GM13977 (cell line): ENCODE measurements at regions not wholly inside any gene's neighbourhood (a gene's known extent, or its start where the extent isn't known, plus 50 kb on each side); places are given as distances from the start of the nearest gene placed in this dataset.
"Not testable (repeated sequence)": the region's sequence is repeated elsewhere in the genome, so short reads cannot be mapped to it uniquely, and the experiment has no call there.

Experiments
- DNase-seq: peaks from one replicate; pipeline ENCODE4 v3.0.0; 2012; ENCODE audit warnings: low spot score
- in situ Hi-C: fragments of 300-500 bp; cut with MboI; formaldehyde crosslinking; loops from one replicate; pipeline ENCODE4 v1.12.0; 2022; ENCODE audit warnings: low sequenced_read_pairs, low pct_unique_long_range_greater_than_20kb, mixed read lengths, inconsistent platforms; ENCODE audit not compliant: unreplicated experiment
- TF ChIP-seq, protein P1 (sequence below): IDR thresholded peaks from 2 replicates; pipeline ENCODE4 v1.5.1; 2012; ENCODE audit warnings: mild to moderate bottlenecking, control low read depth; ENCODE audit not compliant: insufficient read depth; ENCODE audit errors: extremely low read depth, missing control alignments

DNA sequence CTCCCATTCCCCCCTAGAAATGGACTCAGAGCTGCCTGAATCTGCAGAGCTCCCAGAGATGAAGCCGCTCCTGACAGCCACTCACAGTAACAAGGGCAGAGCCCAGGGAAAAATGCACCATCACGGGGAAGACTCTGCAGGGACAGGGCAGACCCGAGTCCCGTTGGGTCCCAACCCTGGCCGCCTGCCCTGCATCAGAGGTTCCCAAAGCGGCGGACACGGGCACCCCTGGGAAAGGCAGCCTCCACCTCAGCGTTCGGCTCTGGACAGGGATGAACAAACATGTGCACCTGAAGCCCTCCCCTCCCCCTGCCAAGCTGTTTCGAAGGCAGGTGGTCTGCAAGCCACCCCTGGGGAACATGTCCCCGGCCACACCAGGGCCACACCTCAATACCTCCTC lies 320.4 kb downstream of the ADGRD1 start:
- TF ChIP-seq, protein P1, sequence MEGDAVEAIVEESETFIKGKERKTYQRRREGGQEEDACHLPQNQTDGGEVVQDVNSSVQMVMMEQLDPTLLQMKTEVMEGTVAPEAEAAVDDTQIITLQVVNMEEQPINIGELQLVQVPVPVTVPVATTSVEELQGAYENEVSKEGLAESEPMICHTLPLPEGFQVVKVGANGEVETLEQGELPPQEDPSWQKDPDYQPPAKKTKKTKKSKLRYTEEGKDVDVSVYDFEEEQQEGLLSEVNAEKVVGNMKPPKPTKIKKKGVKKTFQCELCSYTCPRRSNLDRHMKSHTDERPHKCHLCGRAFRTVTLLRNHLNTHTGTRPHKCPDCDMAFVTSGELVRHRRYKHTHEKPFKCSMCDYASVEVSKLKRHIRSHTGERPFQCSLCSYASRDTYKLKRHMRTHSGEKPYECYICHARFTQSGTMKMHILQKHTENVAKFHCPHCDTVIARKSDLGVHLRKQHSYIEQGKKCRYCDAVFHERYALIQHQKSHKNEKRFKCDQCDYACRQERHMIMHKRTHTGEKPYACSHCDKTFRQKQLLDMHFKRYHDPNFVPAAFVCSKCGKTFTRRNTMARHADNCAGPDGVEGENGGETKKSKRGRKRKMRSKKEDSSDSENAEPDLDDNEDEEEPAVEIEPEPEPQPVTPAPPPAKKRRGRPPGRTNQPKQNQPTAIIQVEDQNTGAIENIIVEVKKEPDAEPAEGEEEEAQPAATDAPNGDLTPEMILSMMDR = no peak
- in situ Hi-C loops = no loop called here
- no peak for DNase-seq

DNA sequence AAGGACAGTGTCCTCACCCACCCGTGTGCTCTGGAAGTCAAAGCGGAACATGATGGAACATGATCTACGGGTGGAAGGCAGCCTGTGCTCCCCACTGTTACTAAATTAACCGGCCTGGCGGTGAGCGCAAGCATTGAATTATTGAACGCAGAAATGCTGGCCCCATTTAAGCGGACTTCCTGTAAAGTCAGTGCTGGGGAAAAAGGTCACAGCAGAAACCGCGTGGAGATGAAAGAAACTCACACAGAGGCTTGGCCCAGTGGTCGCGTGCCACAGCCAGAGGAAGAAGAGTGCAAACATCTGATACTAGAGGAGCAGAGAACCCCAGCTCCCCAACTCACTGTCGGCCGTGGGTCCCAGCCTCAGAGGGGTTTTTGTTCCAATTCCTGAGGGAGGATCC lies 321.2 kb downstream of the ADGRD1 start:
- TF ChIP-seq, protein P1 = no peak
- no peak for DNase-seq
- in situ Hi-C loops = no loop called here

DNA sequence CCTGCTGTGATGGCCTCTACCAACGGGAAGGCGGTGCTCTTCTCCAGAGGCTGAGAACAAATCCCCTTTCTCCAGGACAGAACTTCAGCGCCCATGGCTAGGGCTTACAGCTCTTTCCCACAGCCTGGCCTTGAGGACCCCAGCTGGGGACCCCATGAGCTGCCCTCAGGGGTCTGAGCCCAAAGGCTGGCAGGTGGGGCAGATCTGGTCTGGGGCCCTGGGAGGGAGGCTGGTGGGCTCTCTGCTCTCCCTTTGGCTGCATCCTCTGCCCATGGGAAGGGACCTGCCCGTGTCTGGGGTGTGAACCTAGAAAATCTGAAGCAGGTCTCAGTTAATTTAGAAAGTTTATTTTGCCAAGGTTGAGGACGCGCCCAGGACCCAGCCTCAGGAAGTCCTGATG lies 322.1 kb downstream of the ADGRD1 start:
- no peak for DNase-seq
- TF ChIP-seq, protein P1 = no peak
- in situ Hi-C loops = no loop called here

DNA sequence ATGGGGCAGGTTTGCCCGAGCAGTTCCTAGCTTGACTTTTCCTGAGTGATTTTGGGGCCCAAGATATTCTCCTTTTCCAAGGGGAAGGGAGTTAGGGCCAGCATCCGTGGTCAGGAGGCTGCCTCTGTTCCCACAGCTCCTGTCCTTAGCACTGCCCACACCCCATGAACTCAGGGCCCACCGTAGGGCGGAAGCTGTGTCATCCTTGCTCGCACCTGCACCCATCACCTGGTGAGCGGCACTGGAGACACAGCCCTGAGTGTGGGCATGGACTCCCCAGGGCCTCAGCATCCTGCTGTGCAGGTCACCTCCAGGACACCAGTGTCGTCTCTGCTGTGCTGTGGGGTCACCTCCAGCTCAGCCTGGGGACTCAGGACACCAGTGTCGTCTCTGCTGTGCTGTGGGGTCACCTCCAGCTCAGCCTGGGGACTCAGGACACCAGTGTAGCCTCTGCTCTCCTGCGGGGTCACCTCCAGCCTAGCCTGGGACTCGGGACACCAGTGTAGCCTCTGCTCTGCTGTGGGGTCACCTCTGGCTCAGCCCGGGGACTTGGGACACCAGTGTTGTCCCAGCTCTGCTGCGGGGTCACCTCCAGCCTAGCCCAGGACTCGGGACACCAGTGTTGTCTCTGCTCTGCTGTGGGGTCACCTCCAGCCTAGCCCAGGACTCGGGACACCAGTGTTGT lies 322.9 kb downstream of the ADGRD1 start:
- TF ChIP-seq, protein P1 = no peak
- no peak for DNase-seq
- in situ Hi-C loops = no loop called here

DNA sequence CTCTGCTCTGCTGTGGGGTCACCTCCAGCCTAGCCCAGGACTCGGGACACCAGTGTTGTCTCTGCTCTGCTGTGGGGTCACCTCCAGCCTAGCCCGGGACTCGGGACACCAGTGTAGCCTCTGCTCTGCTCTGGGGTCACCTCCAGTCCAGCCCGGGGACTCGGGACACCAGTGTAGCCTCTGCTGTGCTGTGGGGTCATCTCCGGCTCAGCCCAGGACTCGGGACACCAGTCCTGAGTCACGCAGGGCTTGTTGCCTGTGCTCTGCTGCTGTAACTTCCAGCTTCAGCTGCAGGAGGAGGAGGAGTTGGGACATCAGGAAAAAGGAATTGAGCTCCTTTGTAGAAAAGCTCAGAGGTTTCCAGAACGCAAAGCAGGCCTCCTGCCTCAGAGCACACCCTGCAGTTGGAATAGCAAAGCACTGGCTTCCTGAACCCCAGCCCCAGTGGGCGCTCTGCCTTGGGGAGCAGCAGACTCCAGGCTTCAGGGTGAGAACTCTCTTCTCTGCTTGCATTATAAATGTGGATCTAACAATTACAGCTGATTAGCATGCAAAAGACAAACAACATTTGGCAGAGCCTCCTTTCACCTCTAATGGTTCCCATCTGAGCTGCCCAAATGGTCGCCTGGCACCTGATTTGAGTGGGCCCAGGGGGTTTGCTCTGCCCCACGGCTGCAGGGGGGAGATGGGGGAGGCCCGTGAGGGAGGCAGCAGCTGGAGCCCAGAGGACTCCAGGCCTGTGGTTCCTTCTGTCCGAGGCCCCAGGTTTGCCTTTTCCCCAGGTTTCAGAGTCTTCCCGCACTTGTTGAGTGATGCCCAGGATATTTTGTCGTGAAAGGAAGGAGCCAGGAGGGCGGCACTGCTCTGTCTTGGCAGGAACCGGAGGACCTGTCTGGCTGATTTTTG lies 323.7 kb downstream of the ADGRD1 start:
- in situ Hi-C loops = not testable (repeated sequence)

DNA sequence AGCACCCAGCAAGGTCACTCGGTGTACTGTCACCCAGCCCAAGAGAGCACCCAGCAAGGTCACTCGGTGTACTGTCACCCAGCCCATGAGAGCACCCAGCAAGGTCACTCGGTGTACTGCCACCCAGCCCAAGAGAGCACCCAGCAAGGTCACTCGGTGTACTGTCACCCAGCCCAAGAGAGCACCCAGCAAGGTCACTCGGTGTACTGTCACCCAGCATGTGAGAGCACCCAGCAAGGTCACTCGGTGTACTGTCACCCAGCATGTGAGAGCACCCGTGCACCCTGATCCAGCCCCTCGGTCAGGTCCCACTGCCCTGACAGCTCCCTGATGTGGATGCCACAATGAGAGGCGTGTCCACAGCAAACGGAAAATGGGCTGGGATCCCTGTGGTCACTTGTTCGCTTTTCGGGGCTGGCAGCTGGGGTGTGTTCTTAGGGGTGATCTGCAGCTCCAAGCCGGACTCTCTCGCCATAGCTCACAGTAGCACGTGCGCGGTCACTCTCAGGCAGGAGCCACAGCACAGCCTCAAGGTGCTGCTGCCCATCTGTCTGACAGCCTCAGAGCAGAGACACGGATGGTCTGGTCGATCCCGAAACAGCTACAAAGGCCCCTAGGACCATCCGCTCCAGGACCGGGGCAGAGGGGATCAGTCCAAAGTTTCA lies 324.9 kb downstream of the ADGRD1 start:
- in situ Hi-C loops, DNase-seq: not testable (repeated sequence)

More for the DNA sequence above, 323.7 kb downstream of the ADGRD1 start:
- not testable (repeated sequence) for DNase-seq

DNA sequence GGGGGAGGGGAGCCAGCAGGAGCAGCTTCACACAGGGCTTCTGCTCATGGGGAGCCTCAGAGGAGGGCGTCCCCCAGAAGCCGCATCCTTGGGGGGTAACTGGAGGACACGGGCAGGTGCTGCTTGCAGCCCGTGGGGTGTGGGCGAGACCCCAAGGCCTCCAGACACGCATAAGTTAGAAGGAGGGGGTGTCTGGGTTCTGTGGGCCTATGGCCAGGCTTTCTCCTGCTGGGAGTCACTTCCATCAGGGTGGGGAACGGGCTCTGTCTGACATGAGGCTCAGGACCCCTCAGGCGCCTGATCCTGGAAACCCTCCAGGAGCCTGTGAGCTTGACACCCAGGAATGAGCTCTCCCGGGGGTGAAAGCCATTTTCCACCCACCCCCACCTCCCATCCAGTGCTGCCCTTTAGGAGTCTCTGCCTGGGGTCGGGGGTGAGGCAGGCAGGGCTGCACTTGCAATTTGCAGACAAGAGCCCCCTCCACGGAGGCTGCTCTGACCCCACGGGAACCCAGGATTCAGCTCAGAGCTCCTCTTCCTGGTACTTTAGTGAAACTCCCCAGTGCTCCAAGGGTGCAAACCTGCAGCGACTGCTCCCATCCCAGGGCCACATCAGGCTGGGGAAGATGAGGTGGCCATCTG lies 325.7 kb downstream of the ADGRD1 start:
- TF ChIP-seq, protein P1 = no peak
- in situ Hi-C loops = no loop called here

More for the DNA sequence above, 325.7 kb downstream of the ADGRD1 start:
- no peak for DNase-seq
